OCI-LY1 (cell line): ENCODE measurements at regions not wholly inside any gene's neighbourhood (a gene's known extent, or its start where the extent isn't known, plus 50 kb on each side); places are given as distances from the start of the nearest gene placed in this dataset.

ENCODE experiments used
- EZH2 ChIP-seq: fragments of 200-600 bp; sonication (generic), shearing (Covaris generic); IDR thresholded peaks from 2 replicates; pipeline ENCODE4 v1.8.0; 2017; ENCODE audit warnings: borderline replicate concordance, mixed run types, mild to moderate bottlenecking, antibody characterized with exemption, low read length, moderate library complexity, mixed read lengths
- TF ChIP-seq, protein P1 (sequence below): fragments of 200-600 bp; sonication (generic), shearing (Covaris generic); IDR thresholded peaks from 2 replicates; pipeline ENCODE4 v1.5.1; 2017; ENCODE audit warnings: mild to moderate bottlenecking, antibody characterized with exemption, low read length, moderate library complexity, mixed read lengths

DNA sequence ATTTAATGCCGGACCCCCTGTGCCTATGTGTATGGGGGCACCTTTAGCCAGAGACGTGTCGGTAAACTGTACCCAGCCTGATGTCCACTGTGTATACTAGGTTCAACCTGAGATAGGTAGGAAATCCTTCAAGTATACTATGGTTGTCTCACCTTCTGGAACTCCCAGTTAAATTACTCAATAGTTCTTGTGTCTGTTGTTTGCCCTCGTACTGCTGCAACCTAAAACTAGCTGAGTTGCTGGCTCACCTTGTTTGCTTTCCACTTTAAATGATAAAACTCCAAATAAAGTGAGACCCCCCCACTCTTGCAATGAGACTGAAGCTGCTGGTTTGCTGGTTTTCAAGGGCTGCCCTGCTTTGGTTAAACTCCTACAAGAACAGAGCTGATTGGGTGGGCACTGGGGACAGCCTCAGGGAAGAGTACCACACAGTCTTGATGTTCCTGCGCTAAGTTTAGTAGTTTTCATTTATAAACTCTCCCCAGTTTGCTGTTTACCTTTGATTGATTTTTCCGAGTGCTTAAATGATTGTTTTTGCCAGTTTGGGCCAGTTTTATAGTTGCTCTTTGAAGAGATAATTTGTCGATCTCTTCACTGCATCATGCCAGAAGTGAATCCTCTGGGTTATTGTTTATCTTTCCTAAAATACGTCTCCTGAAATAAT is 1281.8 kb upstream of the MAP3K7 start:
- TF ChIP-seq, protein P1, sequence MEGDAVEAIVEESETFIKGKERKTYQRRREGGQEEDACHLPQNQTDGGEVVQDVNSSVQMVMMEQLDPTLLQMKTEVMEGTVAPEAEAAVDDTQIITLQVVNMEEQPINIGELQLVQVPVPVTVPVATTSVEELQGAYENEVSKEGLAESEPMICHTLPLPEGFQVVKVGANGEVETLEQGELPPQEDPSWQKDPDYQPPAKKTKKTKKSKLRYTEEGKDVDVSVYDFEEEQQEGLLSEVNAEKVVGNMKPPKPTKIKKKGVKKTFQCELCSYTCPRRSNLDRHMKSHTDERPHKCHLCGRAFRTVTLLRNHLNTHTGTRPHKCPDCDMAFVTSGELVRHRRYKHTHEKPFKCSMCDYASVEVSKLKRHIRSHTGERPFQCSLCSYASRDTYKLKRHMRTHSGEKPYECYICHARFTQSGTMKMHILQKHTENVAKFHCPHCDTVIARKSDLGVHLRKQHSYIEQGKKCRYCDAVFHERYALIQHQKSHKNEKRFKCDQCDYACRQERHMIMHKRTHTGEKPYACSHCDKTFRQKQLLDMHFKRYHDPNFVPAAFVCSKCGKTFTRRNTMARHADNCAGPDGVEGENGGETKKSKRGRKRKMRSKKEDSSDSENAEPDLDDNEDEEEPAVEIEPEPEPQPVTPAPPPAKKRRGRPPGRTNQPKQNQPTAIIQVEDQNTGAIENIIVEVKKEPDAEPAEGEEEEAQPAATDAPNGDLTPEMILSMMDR: no peak
- no peak for TF ChIP-seq EZH2
